OCI-LY7 (cell line): ENCODE measurements at regions not wholly inside any gene's neighbourhood (a gene's known extent, or its start where the extent isn't known, plus 50 kb on each side); places are given as distances from the start of the nearest gene placed in this dataset.

Source experiments
- BruUV-seq: library from RNA; stranded (reverse); fragments of 400-500 nt; replicated peaks from 2 replicates; lab custom pipeline; 2021; lab: Mats Ljungman, UMichigan
- CTCF ChIA-PET: fragments of 300-600 bp; sonication (Branson Sonifier 250); formaldehyde crosslinking; loops from one replicate; lab custom pipeline; 2022; ENCODE audit warnings: antibody characterized with exemption; ENCODE audit not compliant: unreplicated experiment; lab: Charles Lee
- POLR2A ChIA-PET: fragments of 300-600 bp; sonication (Branson Sonifier 250); formaldehyde crosslinking; loops from one replicate; lab custom pipeline; 2022; ENCODE audit warnings: antibody characterized with exemption; lab: Charles Lee
- DNase-seq: peaks from one replicate; pipeline ENCODE4 v3.0.0-alpha.2; 2015; ENCODE audit warnings: low spot score
- H2AFZ ChIP-seq: fragments of 200-600 bp; sonication (generic), shearing (Covaris generic); 2 replicates; pipeline ENCODE4 v1.6.1; 2014; ENCODE audit warnings: mild to moderate bottlenecking, antibody characterized with exemption, low read length, moderate library complexity
- H3K27ac ChIP-seq: fragments of 200-600 bp; sonication (generic); 2 replicates; pipeline ENCODE4 v1.5.1; 2014; ENCODE audit warnings: mixed run types, low read depth, mild to moderate bottlenecking, moderate library complexity, low read length, inconsistent platforms; ENCODE audit not compliant: poor library complexity, severe bottlenecking
- H3K36me3 ChIP-seq: fragments of 200-600 bp; sonication (generic); 2 replicates; pipeline ENCODE4 v1.6.1; 2014; ENCODE audit warnings: mild to moderate bottlenecking, antibody characterized with exemption, low read length, moderate library complexity, mixed read lengths; ENCODE audit not compliant: insufficient read depth
- H3K4me1 ChIP-seq: fragments of 200-600 bp; sonication (generic); 2 replicates; pipeline ENCODE4 v1.5.1; 2014; ENCODE audit warnings: mild to moderate bottlenecking, low read length; ENCODE audit not compliant: insufficient read depth, poor library complexity, severe bottlenecking
- H3K4me2 ChIP-seq: fragments of 200-600 bp; sonication (generic); 2 replicates; pipeline ENCODE4 v1.6.1; 2014; ENCODE audit warnings: mild to moderate bottlenecking, low read length
- H3K4me3 ChIP-seq: fragments of 200-600 bp; sonication (generic); 2 replicates; pipeline ENCODE4 v1.5.1; 2014; ENCODE audit warnings: mild to moderate bottlenecking, low read depth, low read length; ENCODE audit not compliant: poor library complexity, severe bottlenecking
- H3K79me2 ChIP-seq: fragments of 200-600 bp; sonication (generic); 2 replicates; pipeline ENCODE4 v1.6.1; 2016; ENCODE audit warnings: low read depth, mild to moderate bottlenecking, low read length, moderate library complexity, mixed read lengths; ENCODE audit not compliant: insufficient read depth
- H3K9me2 ChIP-seq: fragments of 200-600 bp; sonication (generic); 2 replicates; pipeline ENCODE4 v1.6.1; 2016; ENCODE audit warnings: mild to moderate bottlenecking, low read length, mixed read lengths; ENCODE audit not compliant: insufficient read depth
- H3K9me3 ChIP-seq: fragments of 200-600 bp; sonication (generic); 2 replicates; pipeline ENCODE4 v1.6.1; 2014; ENCODE audit warnings: mild to moderate bottlenecking, mixed run types, low read length, mixed read lengths
- H4K20me1 ChIP-seq: fragments of 200-600 bp; sonication (generic); 2 replicates; pipeline ENCODE4 v1.6.1; 2014; ENCODE audit warnings: mild to moderate bottlenecking, antibody characterized with exemption, low read length, moderate library complexity, mixed read lengths; ENCODE audit not compliant: insufficient read depth
- CTCF ChIP-seq: fragments of 200-600 bp; sonication (generic); conservative IDR thresholded peaks from 2 replicates; pipeline ENCODE4 v1.5.1; 2014; ENCODE audit warnings: mild to moderate bottlenecking, antibody characterized with exemption, low read length, moderate library complexity, mixed read lengths
- EZH2phosphoT487 ChIP-seq: fragments of 200-600 bp; sonication (generic); IDR thresholded peaks from 2 replicates; pipeline ENCODE4 v1.6.1; 2018; ENCODE audit warnings: low read depth, borderline replicate concordance, mild to moderate bottlenecking, mixed run types, antibody characterized with exemption, low read length, moderate library complexity, mixed read lengths
- intact Hi-C: fragments of 100-400 bp; cut with micrococcal nuclease; formaldehyde crosslinking; loops from one replicate; pipeline ENCODE4 v1.10.0; 2022; ENCODE audit not compliant: unreplicated experiment

- no peak overlapping the region for H2AFZ ChIP-seq
- H3K79me2 ChIP-seq, result no peaks in the 10 kb centered on the region
- H4K20me1 ChIP-seq, result no peaks in the 10 kb centered on the region
- no peak overlapping the region for H3K4me3 ChIP-seq
- H3K27ac ChIP-seq, result no peak overlapping the region
- POLR2A ChIA-PET, result interaction anchor here (0.6 kb wide), 1 partner anchor 811 kb away, joined by 4 read pairs; no protein-coding TSS in a partner anchor
- no peak overlapping the region for H3K4me2 ChIP-seq
- CTCF ChIA-PET, result no interaction called here
- no peaks in the 10 kb centered on the region for H3K9me3 ChIP-seq
- TF ChIP-seq EZH2phosphoT487 (no peak), CTCF (no peak)
- no TSS peak for BruUV-seq
- no peaks in the 10 kb centered on the region for H3K9me2 ChIP-seq
- H3K4me1 ChIP-seq, result no peaks in the 10 kb centered on the region
- DNase-seq, result no peak
- intact Hi-C loops, result no loop called here
- H3K36me3 ChIP-seq, result no peaks in the 10 kb centered on the region
Observed at GRCh38 chr3:180306155-180306554, 269.4 kb upstream of the PEX5L start.

GRCh38 chr3:180306691-180307090 lies 270.0 kb upstream of the PEX5L start:
- H3K4me3 ChIP-seq, result no peak overlapping the region
- CTCF ChIA-PET, result no interaction called here
- H4K20me1 ChIP-seq, result no peaks in the 10 kb centered on the region
- H3K36me3 ChIP-seq, result no peaks in the 10 kb centered on the region
- no peaks in the 10 kb centered on the region for H3K4me1 ChIP-seq
- no peaks in the 10 kb centered on the region for H3K9me3 ChIP-seq
- no peaks in the 10 kb centered on the region for H3K79me2 ChIP-seq
- no peak overlapping the region for H2AFZ ChIP-seq
- POLR2A ChIA-PET, result interaction anchor here (0.6 kb wide), 1 partner anchor 812 kb away, joined by 4 read pairs; no protein-coding TSS in a partner anchor
- no peak overlapping the region for H3K4me2 ChIP-seq
- no peaks in the 10 kb centered on the region for H3K9me2 ChIP-seq
- intact Hi-C loops, result no loop called here
- DNase-seq, result no peak
- TF ChIP-seq CTCF (no peak), EZH2phosphoT487 (no peak)
- no TSS peak for BruUV-seq
- no peak overlapping the region for H3K27ac ChIP-seq

GRCh38 chr3:180311242-180311641 lies 274.5 kb upstream of the PEX5L start:
- ChIA-PET CTCF (no interaction called here), POLR2A (interaction anchor here (0.7 kb wide), 1 partner anchor 34 kb away, joined by 3 read pairs; no protein-coding TSS in a partner anchor)
- Histone ChIP-seq H3K9me2 (no peaks in the 10 kb centered on the region), H3K4me1 (no peaks in the 10 kb centered on the region), H3K79me2 (no peaks in the 10 kb centered on the region), H3K36me3 (no peaks in the 10 kb centered on the region), H3K27ac (no peak overlapping the region), H2AFZ (no peak overlapping the region), H3K9me3 (no peaks in the 10 kb centered on the region), H3K4me3 (no peak overlapping the region), H4K20me1 (no peaks in the 10 kb centered on the region), H3K4me2 (no peak overlapping the region)
- intact Hi-C loops, result no loop called here
- no peak for DNase-seq
- no peak for TF ChIP-seq CTCF
- TF ChIP-seq EZH2phosphoT487, result no peak
- BruUV-seq, result no TSS peak
